Common myeloid progenitor, CD34-positive (primary cell): ENCODE measurements at regions not wholly inside any gene's neighbourhood (a gene's known extent, or its start where the extent isn't known, plus 50 kb on each side); places are given as distances from the start of the nearest gene placed in this dataset.

Source experiments
- CTCF ChIA-PET: fragments of 350-600 bp; sonication (Branson Sonifier 250); formaldehyde crosslinking; loops from one replicate; lab custom pipeline; 2021; ENCODE audit warnings: antibody characterized with exemption; lab: Charles Lee
- POLR2A ChIA-PET: fragments of 350-600 bp; sonication (Branson Sonifier 250); formaldehyde crosslinking; loops from one replicate; lab custom pipeline; 2021; ENCODE audit warnings: antibody characterized with exemption; lab: Charles Lee
- DNase-seq, 3 donors: peaks; one replicate each; pipeline versions ENCODE4 v3.0.0 to v3.0.0-alpha.2; 2013
- H3K27ac ChIP-seq, 2 experiments: 1 replicate in 1 of 2; 2 replicates in 1 of 2; pipeline ENCODE4 v1.7.0; 2013; ENCODE audit warnings: inconsistent platforms in 2 of 2, low read length in 2 of 2, mild to moderate bottlenecking in 2 of 2, low read depth in 1 of 2, moderate library complexity in 1 of 2; ENCODE audit not compliant: severe bottlenecking in 2 of 2, insufficient read depth in 1 of 2, poor library complexity in 1 of 2
- H3K27me3 ChIP-seq, 5 experiments: replicated peaks in 2 of 5; 1 replicate in 3 of 5; 2 replicates in 2 of 5; pipeline versions ENCODE4 v1.6.1 to v1.7.0; 2013; ENCODE audit warnings: low read length in 4 of 5, mild to moderate bottlenecking in 2 of 5, moderate library complexity in 2 of 5, inconsistent platforms in 1 of 5; ENCODE audit not compliant: insufficient read depth in 5 of 5, control insufficient read depth in 4 of 5
- H3K36me3 ChIP-seq, 4 experiments: 1 replicate in 2 of 4; 2 replicates in 2 of 4; pipeline versions ENCODE4 v1.6.1 to v1.7.0; 2013; ENCODE audit warnings: low read length in 3 of 4, control low read depth in 1 of 4, mild to moderate bottlenecking in 1 of 4; ENCODE audit not compliant: control insufficient read depth in 4 of 4, insufficient read depth in 4 of 4
- H3K4me1 ChIP-seq, 4 experiments: 1 replicate in 3 of 4; 2 replicates in 1 of 4; pipeline versions ENCODE4 v1.6.1 to v1.7.1; 2013; ENCODE audit warnings: low read length in 3 of 4, mild to moderate bottlenecking in 3 of 4, control low read depth in 1 of 4, inconsistent platforms in 1 of 4, moderate library complexity in 1 of 4; ENCODE audit not compliant: control insufficient read depth in 4 of 4, insufficient read depth in 4 of 4; ENCODE audit errors: control extremely low read depth in 1 of 4
- H3K4me3 ChIP-seq, 7 experiments: 1 replicate in 4 of 7; 2 replicates in 3 of 7; pipeline versions ENCODE4 v1.5.1 to v1.7.0; 2013; ENCODE audit warnings: mild to moderate bottlenecking in 7 of 7, low read length in 6 of 7, moderate library complexity in 6 of 7, inconsistent platforms in 2 of 7, low read depth in 2 of 7, control low read depth in 1 of 7; ENCODE audit not compliant: insufficient read depth in 4 of 7, control insufficient read depth in 1 of 7; ENCODE audit errors: extremely low read depth in 1 of 7
- H3K9me3 ChIP-seq, 5 experiments: 1 replicate in 4 of 5; 2 replicates in 1 of 5; pipeline versions ENCODE4 v1.6.1 to v1.7.1; 2013; ENCODE audit warnings: low read length in 4 of 5, mild to moderate bottlenecking in 2 of 5, inconsistent platforms in 1 of 5, low read depth in 1 of 5, moderate library complexity in 1 of 5; ENCODE audit not compliant: control insufficient read depth in 4 of 5, insufficient read depth in 2 of 5; ENCODE audit errors: control extremely low read depth in 1 of 5
- WGBS: methylation state at CpG from one replicate; pipeline ENCODE4 v1.1.5; 2013; ENCODE audit not compliant: insufficient coverage; 5-methylcytosine and 5-hydroxymethylcytosine counted together

- Histone ChIP-seq H3K27ac (no peak overlapping the region), H3K4me1 (peaks cover 0 to 31% (median 20%) of the 10 kb centered on the region in 4 experiments), H3K4me3 (peak overlapping the region in 2 of 7 experiments; percentile 37 to 46), H3K9me3 (no peaks in the 10 kb centered on the region), H3K36me3 (no peaks in the 10 kb centered on the region), H3K27me3 (peaks cover 0 to 40% (median 0%) of the 10 kb centered on the region in 5 experiments)
- ChIA-PET CTCF (interaction anchor here (0.6 to 5.6 kb wide), 21 partner anchors 9 to 513 kb away, joined by 3 to 66 read pairs (median 3); no protein-coding TSS in a partner anchor), POLR2A (interaction anchor here (0.7 kb wide), 1 partner anchor 82 kb away, joined by 3 read pairs; no protein-coding TSS in a partner anchor)
- peak; percentile 74 to 84 (median 80) for DNase-seq
- 58% methylated on average over 20 of the region's 26 CpGs for WGBS
Measured at GRCh38 chr16:87062569-87063442, 254.4 kb downstream of the C16orf95 start.

- POLR2A ChIA-PET = no interaction called here
- 87% methylated on average over 11 of the region's 19 CpGs for WGBS
Measured at GRCh38 chr16:87063543-87063942, 253.6 kb downstream of the C16orf95 start.

GRCh38 chr16:87064731-87065445 is 252.3 kb downstream of the C16orf95 start:
- ChIA-PET POLR2A (interaction anchor here (0.6 kb wide), 1 partner anchor 509 kb away, joined by 3 read pairs; no protein-coding TSS in a partner anchor), CTCF (interaction anchor here (1.1 kb wide), 1 partner anchor 13 kb away, joined by 4 read pairs; no protein-coding TSS in a partner anchor)
- no peaks in the 10 kb centered on the region for H3K9me3 ChIP-seq
- H3K27me3 ChIP-seq = peaks cover 0 to 46% (median 0%) of the 10 kb centered on the region in 5 experiments
- 44% methylated on average over 11 of the region's 18 CpGs for WGBS
- H3K36me3 ChIP-seq = no peaks in the 10 kb centered on the region
- DNase-seq = no peak
- peak overlapping the region in 6 of 7 experiments; percentile 33 to 75 (median 55) for H3K4me3 ChIP-seq
- no peak overlapping the region for H3K27ac ChIP-seq
- H3K4me1 ChIP-seq = peaks cover 0 to 31% (median 20%) of the 10 kb centered on the region in 4 experiments

More at GRCh38 chr16:87063543-87063942, 253.6 kb downstream of the C16orf95 start:
- CTCF ChIA-PET = interaction anchor here (0.9 to 5.6 kb wide), 8 partner anchors 13 to 514 kb away, joined by 3 to 66 read pairs (median 4); no protein-coding TSS in a partner anchor
- H3K27ac ChIP-seq = no peak overlapping the region
- peaks cover 0 to 40% (median 0%) of the 10 kb centered on the region in 5 experiments for H3K27me3 ChIP-seq
- peaks cover 0 to 31% (median 20%) of the 10 kb centered on the region in 4 experiments for H3K4me1 ChIP-seq
- no peaks in the 10 kb centered on the region for H3K9me3 ChIP-seq
- H3K36me3 ChIP-seq = no peaks in the 10 kb centered on the region
- H3K4me3 ChIP-seq = no peak overlapping the region
- DNase-seq = no peak

GRCh38 chr16:87065446-87066132 is 251.6 kb downstream of the C16orf95 start:
- ChIA-PET CTCF (interaction anchor here (1.1 kb wide), 1 partner anchor 12 kb away, joined by 4 read pairs; no protein-coding TSS in a partner anchor), POLR2A (interaction anchor here (0.6 kb wide), 1 partner anchor 510 kb away, joined by 3 read pairs; no protein-coding TSS in a partner anchor)
- peak in 2 of 3 donors; percentile 51 to 65 for DNase-seq
- Histone ChIP-seq H3K27ac (no peak overlapping the region), H3K27me3 (peaks cover 0 to 48% (median 0%) of the 10 kb centered on the region in 5 experiments), H3K4me3 (peak overlapping the region in 5 of 7 experiments; percentile 33 to 75 (median 60)), H3K4me1 (peaks cover 0 to 25% (median 15%) of the 10 kb centered on the region in 4 experiments), H3K9me3 (no peaks in the 10 kb centered on the region), H3K36me3 (no peaks in the 10 kb centered on the region)
- WGBS = 15% methylated on average over 10 of the region's 14 CpGs

GRCh38 chr16:87066133-87067002 is 250.8 kb downstream of the C16orf95 start:
- WGBS = 90% methylated on average over 20 of the region's 30 CpGs
- no peaks in the 10 kb centered on the region for H3K36me3 ChIP-seq
- no peaks in the 10 kb centered on the region for H3K9me3 ChIP-seq
- peak overlapping the region in 1 of 7 experiments; percentile 75 for H3K4me3 ChIP-seq
- peaks cover 0 to 53% (median 0%) of the 10 kb centered on the region in 5 experiments for H3K27me3 ChIP-seq
- H3K27ac ChIP-seq = no peak overlapping the region
- peaks cover 0 to 17% (median 14%) of the 10 kb centered on the region in 4 experiments for H3K4me1 ChIP-seq
- ChIA-PET POLR2A (no interaction called here), CTCF (no interaction called here)
- DNase-seq = no peak
